Erythroblast (primary cell): ENCODE measurements at regions not wholly inside any gene's neighbourhood (a gene's known extent, or its start where the extent isn't known, plus 50 kb on each side); places are given as distances from the start of the nearest gene placed in this dataset.

ENCODE experiments used
- GATA1 ChIP-seq: IDR thresholded peaks from 2 replicates; pipeline ENCODE4 v1.6.1; 2011; ENCODE audit warnings: low read depth, mild to moderate bottlenecking, control low read depth, low read length, moderate library complexity
- POLR2A ChIP-seq: IDR thresholded peaks from 2 replicates; pipeline ENCODE4 v1.6.1; 2011; ENCODE audit warnings: mild to moderate bottlenecking, low read length

GRCh38 chr15:46091860-46092450 lies 457.1 kb downstream of the SQOR start:
- TF ChIP-seq POLR2A (no peak), GATA1 (no peak)
